B cell (primary cell): ENCODE measurements at regions not wholly inside any gene's neighbourhood (a gene's known extent, or its start where the extent isn't known, plus 50 kb on each side); places are given as distances from the start of the nearest gene placed in this dataset.

Experiments used
- ATAC-seq: fragments of 200-7000 bp; cut with Tn5 transposase; one replicate; pipeline ENCODE4 v1.10.0; 2021; ENCODE audit warnings: low read depth, mild to moderate bottlenecking, moderate number of reproducible peaks, moderate library complexity
- CTCF ChIA-PET: fragments of 350-600 bp; sonication (Branson Sonifier 250); formaldehyde crosslinking; loops from one replicate; lab custom pipeline; 2021; ENCODE audit warnings: antibody characterized with exemption, inconsistent platforms; lab: Charles Lee
- POLR2A ChIA-PET: fragments of 350-600 bp; sonication (Branson Sonifier 250); formaldehyde crosslinking; loops from one replicate; lab custom pipeline; 2021; ENCODE audit warnings: antibody characterized with exemption; lab: Charles Lee
- DNase-seq: peaks from one replicate; pipeline ENCODE4 v3.0.0; 2013
- H2AFZ ChIP-seq: 2 replicates; pipeline ENCODE4 v1.6.1; 2012; ENCODE audit warnings: mild to moderate bottlenecking, low read depth, low read length; ENCODE audit not compliant: insufficient read depth, poor library complexity, severe bottlenecking
- H3K27ac ChIP-seq, 2 donors: 1 replicate in 1 of 2; 2 replicates in 1 of 2; pipeline ENCODE4 v1.5.1; 2012 to 2013; ENCODE audit warnings: low read length in 2 of 2, mild to moderate bottlenecking in 2 of 2, moderate library complexity in 1 of 2
- H3K27me3 ChIP-seq, 4 experiments: fragments of 200-600 bp in 1 of 4; sonication (generic) in 1 of 4; replicated peaks in 1 of 4; 1 replicate in 2 of 4; 2 replicates in 2 of 4; pipeline versions ENCODE4 v1.6.1 to v1.7.0; 2013 to 2016; ENCODE audit warnings: low read length in 3 of 4, mild to moderate bottlenecking in 2 of 4, mixed read lengths in 1 of 4, moderate library complexity in 1 of 4; ENCODE audit not compliant: insufficient read depth in 4 of 4, control insufficient read depth in 3 of 4; ENCODE audit errors: control extremely low read depth in 1 of 4
- H3K36me3 ChIP-seq, 2 experiments: replicated peaks in 1 of 2; 1 replicate in 1 of 2; 2 replicates in 1 of 2; pipeline versions ENCODE4 v1.6.1 to v1.7.1; 2013; ENCODE audit warnings: low read length in 1 of 2; ENCODE audit not compliant: insufficient read depth in 2 of 2, control insufficient read depth in 1 of 2; ENCODE audit errors: control extremely low read depth in 1 of 2, extremely low read depth in 1 of 2
- H3K4me1 ChIP-seq, 2 donors: fragments of 200-600 bp in 1 of 2; sonication (generic) in 1 of 2; 1 replicate in 1 of 2; 2 replicates in 1 of 2; pipeline versions ENCODE4 v1.5.1 to v1.6.1; 2013 to 2017; ENCODE audit warnings: low read length in 2 of 2; ENCODE audit not compliant: control insufficient read depth in 2 of 2, insufficient read depth in 2 of 2
- H3K4me2 ChIP-seq: replicated peaks from 2 replicates; pipeline ENCODE3; 2012; ENCODE audit warnings: mild to moderate bottlenecking, low read depth, low read length; ENCODE audit not compliant: poor library complexity, severe bottlenecking
- H3K4me3 ChIP-seq, 5 experiments: fragments of 200-600 bp in 1 of 5; sonication (generic) in 1 of 5; 1 replicate in 3 of 5; 2 replicates in 2 of 5; pipeline versions ENCODE4 v1.5.1 to v1.7.0; 2011 to 2016; ENCODE audit warnings: low read length in 4 of 5, mild to moderate bottlenecking in 4 of 5, low read depth in 2 of 5, control low read depth in 1 of 5, moderate library complexity in 1 of 5; ENCODE audit not compliant: insufficient read depth in 1 of 5; ENCODE audit errors: control extremely low read depth in 1 of 5, extremely low read depth in 1 of 5
- H3K79me2 ChIP-seq: fragments of 200-600 bp; sonication (generic); one replicate; pipeline ENCODE4 v1.6.0; 2016; ENCODE audit warnings: low read length; ENCODE audit not compliant: control insufficient read depth, insufficient read depth
- H3K9ac ChIP-seq: fragments of 200-600 bp; sonication (generic); 2 replicates; pipeline ENCODE4 v1.6.1; 2017; ENCODE audit warnings: mild to moderate bottlenecking, low read length, moderate library complexity
- H3K9me3 ChIP-seq, 3 donors: one replicate each; pipeline versions ENCODE4 v1.6.1 to v1.7.1; 2013; ENCODE audit warnings: low read length in 2 of 3; ENCODE audit not compliant: control insufficient read depth in 2 of 3, insufficient read depth in 1 of 3; ENCODE audit errors: control extremely low read depth in 1 of 3
- H4K20me1 ChIP-seq: 2 replicates; pipeline ENCODE4 v1.6.0; 2012; ENCODE audit warnings: mild to moderate bottlenecking, low read length; ENCODE audit not compliant: insufficient read depth, control insufficient read depth, poor library complexity, severe bottlenecking
- H3K27ac Mint-ChIP-seq: one replicate; pipeline ENCODE4 v1.8.0; 2021; ENCODE audit warnings: mixed read lengths
- H3K27me3 Mint-ChIP-seq: one replicate; pipeline ENCODE4 v1.8.0; 2021; ENCODE audit warnings: mixed read lengths
- H3K4me1 Mint-ChIP-seq: one replicate; pipeline ENCODE4 v1.8.0; 2021; ENCODE audit warnings: mixed read lengths
- H3K4me3 Mint-ChIP-seq: one replicate; pipeline ENCODE4 v1.8.0; 2021; ENCODE audit warnings: mixed read lengths
- H3K9me3 Mint-ChIP-seq: one replicate; pipeline ENCODE4 v1.8.0; 2022; ENCODE audit warnings: mixed read lengths; ENCODE audit not compliant: insufficient read depth
- CTCF ChIP-seq: fragments of 200-600 bp; IDR thresholded peaks from one replicate; pipeline ENCODE4 v1.8.0; 2022; ENCODE audit warnings: antibody characterized with exemption, mild to moderate bottlenecking
- EZH2 ChIP-seq: IDR thresholded peaks from 2 replicates; pipeline ENCODE4 v1.6.1; 2012; ENCODE audit warnings: borderline replicate concordance, low read depth, mild to moderate bottlenecking, moderate library complexity, low read length; ENCODE audit not compliant: insufficient read depth, poor library complexity, severe bottlenecking
- WGBS: methylation state at CpG from one replicate; pipeline ENCODE4 v1.1.5; 2013; ENCODE audit warnings: missing lambda C conversion rate; ENCODE audit not compliant: insufficient coverage; 5-methylcytosine and 5-hydroxymethylcytosine counted together
- intact Hi-C: fragments of 100-400 bp; cut with micrococcal nuclease; formaldehyde crosslinking; loops from one replicate; pipeline ENCODE4 v1.10.0; 2022

- Histone ChIP-seq H3K79me2 (no peaks in the 10 kb centered on the region), H3K4me3 (no peak overlapping the region), H2AFZ (peak overlapping the region; percentile 7), H3K9ac (no peak overlapping the region), H3K27me3 (no peaks in the 10 kb centered on the region), H3K27ac (no peak overlapping the region), H3K4me2 (peak overlapping the region; percentile 52), H4K20me1 (no peaks in the 10 kb centered on the region), H3K9me3 (peaks cover 0 to 6% (median 0%) of the 10 kb centered on the region in 3 donors), H3K36me3 (no peaks in the 10 kb centered on the region), H3K4me1 (peaks cover 29 to 30% of the 10 kb centered on the region in 2 donors)
- Mint-ChIP-seq H3K9me3 (no peaks in the 10 kb centered on the region), H3K4me1 (peaks cover 28% of the 10 kb centered on the region), H3K27me3 (no peaks in the 10 kb centered on the region), H3K27ac (peak overlapping the region; percentile 53), H3K4me3 (peak overlapping the region; percentile 54)
- ChIA-PET CTCF (interaction anchor here (2.3 kb wide), 1 partner anchor 296 kb away, joined by 6 read pairs; no protein-coding TSS in a partner anchor), POLR2A (no interaction called here)
- TF ChIP-seq EZH2: no peak
- no peak for TF ChIP-seq CTCF
- intact Hi-C loops: no loop called here
- 100% methylated on average over 1 of the region's 4 CpGs for WGBS
- ATAC-seq (no peak), DNase-seq (no peak)
These were observed 103.9 kb downstream of the OLIG3 start for GRCh38 chr6:137390334-137390733.

GRCh38 chr6:137389150-137389704, 105.0 kb downstream of the OLIG3 start:
- peak overlapping the region; percentile 52 for H3K4me2 ChIP-seq
- intact Hi-C loops: loop anchor here (1.0 kb wide), 1 partner anchor 47 kb away; no protein-coding TSS in a partner anchor

More at GRCh38 chr6:137389150-137389704, 105.0 kb downstream of the OLIG3 start:
- 21% methylated on average over 4 of the region's 6 CpGs for WGBS
- Mint-ChIP-seq H3K27me3 (no peaks in the 10 kb centered on the region), H3K9me3 (no peaks in the 10 kb centered on the region), H3K27ac (peak overlapping the region; percentile 42), H3K4me3 (peak overlapping the region; percentile 61), H3K4me1 (peaks cover 28% of the 10 kb centered on the region)
- ChIA-PET POLR2A (no interaction called here), CTCF (interaction anchor here (0.6 to 1.4 kb wide), 4 partner anchors 27 to 557 kb away, joined by 3 read pairs; no protein-coding TSS in a partner anchor)
- Histone ChIP-seq H3K9me3 (peaks cover 0 to 6% (median 0%) of the 10 kb centered on the region in 3 donors), H2AFZ (no peak overlapping the region), H3K79me2 (no peaks in the 10 kb centered on the region), H4K20me1 (no peaks in the 10 kb centered on the region), H3K27ac (peak overlapping the region; percentile 21 to 55), H3K9ac (peak overlapping the region; percentile 17), H3K4me1 (peaks cover 29 to 30% of the 10 kb centered on the region in 2 donors), H3K36me3 (no peaks in the 10 kb centered on the region), H3K4me3 (peak overlapping the region in 1 of 5 experiments; percentile 9), H3K27me3 (no peaks in the 10 kb centered on the region)
- peak; percentile 66 for DNase-seq
- TF ChIP-seq EZH2 (no peak), CTCF (no peak)
- peak; percentile 91 for ATAC-seq
